Activated CD4-positive, alpha-beta T cell treated with anti-CD3 and anti-CD28 coated beads, Interleukin-2, amount 50 U/mL, for 48 hours (primary cell): ENCODE measurements at regions not wholly inside any gene's neighbourhood (a gene's known extent, or its start where the extent isn't known, plus 50 kb on each side); places are given as distances from the start of the nearest gene placed in this dataset.

Source experiments
- DNase-seq, 2 experiments: peaks; one replicate each; pipeline ENCODE4 v3.0.0-alpha.2; 2020

GRCh38 chr22:48478529-48479265 is 1349.0 kb downstream of the BRD1 start:
- DNase-seq = no peak

- DNase-seq = no peak
Measured at GRCh38 chr22:48478124-48478523, 1349.5 kb downstream of the BRD1 start.

- DNase-seq = no peak
Measured at GRCh38 chr22:48477031-48477721, 1350.5 kb downstream of the BRD1 start.

- DNase-seq = no peak
Measured at GRCh38 chr22:48476577-48476976, 1351.1 kb downstream of the BRD1 start.

- DNase-seq = no peak
Measured at GRCh38 chr22:48475661-48476345, 1351.9 kb downstream of the BRD1 start.

GRCh38 chr22:48474881-48475280 is 1352.8 kb downstream of the BRD1 start:
- no peak for DNase-seq

- DNase-seq = no peak
Measured at GRCh38 chr22:48473202-48473601, 1354.5 kb downstream of the BRD1 start.

GRCh38 chr22:48464246-48464645 is 1363.4 kb downstream of the BRD1 start:
- DNase-seq = no peak

GRCh38 chr22:48459859-48460823 is 1367.5 kb downstream of the BRD1 start:
- DNase-seq = no peak

GRCh38 chr22:48459259-48459658 is 1368.4 kb downstream of the BRD1 start:
- DNase-seq = no peak

- no peak for DNase-seq
Measured at GRCh38 chr22:48456449-48456848, 1371.2 kb downstream of the BRD1 start.

- no peak for DNase-seq
Measured at GRCh38 chr22:48453751-48454485, 1373.8 kb downstream of the BRD1 start.

GRCh38 chr22:48453171-48453570 is 1374.5 kb downstream of the BRD1 start:
- DNase-seq = no peak

- no peak for DNase-seq
Measured at GRCh38 chr22:48452766-48453165, 1374.9 kb downstream of the BRD1 start.

GRCh38 chr22:48451891-48452290 is 1375.8 kb downstream of the BRD1 start:
- DNase-seq = no peak

- DNase-seq = no peak
Measured at GRCh38 chr22:48450188-48450825, 1377.4 kb downstream of the BRD1 start.

GRCh38 chr22:48449466-48450187 is 1378.0 kb downstream of the BRD1 start:
- no peak for DNase-seq

GRCh38 chr22:48448821-48449220 is 1378.9 kb downstream of the BRD1 start:
- DNase-seq = no peak

- no peak for DNase-seq
Measured at GRCh38 chr22:48445113-48445827, 1382.4 kb downstream of the BRD1 start.
